Natural killer cell (primary cell): ENCODE measurements at regions not wholly inside any gene's neighbourhood (a gene's known extent, or its start where the extent isn't known, plus 50 kb on each side); places are given as distances from the start of the nearest gene placed in this dataset.

ENCODE experiments used
- ATAC-seq, 3 donors: fragments of 150-1000 bp in 2 of 3; fragments of 200-7000 bp in 1 of 3; cut with Tn5 transposase; 1 replicate in 1 of 3; 2 replicates in 2 of 3; pipeline ENCODE4 v1.10.0; 2021; ENCODE audit warnings: mild to moderate bottlenecking in 2 of 3, moderate library complexity in 2 of 3
- DNase-seq, 2 donors: peaks; one replicate each; pipeline versions ENCODE4 v3.0.0 to v3.0.0-alpha.2; 2013 to 2021; ENCODE audit warnings: mixed read lengths in 1 of 2
- H3K27ac ChIP-seq: one replicate; pipeline ENCODE4 v1.5.1; 2013; ENCODE audit warnings: mild to moderate bottlenecking, low read length
- H3K27me3 ChIP-seq: one replicate; pipeline ENCODE4 v1.6.1; 2013; ENCODE audit warnings: low read length; ENCODE audit not compliant: control insufficient read depth, insufficient read depth
- H3K36me3 ChIP-seq: one replicate; pipeline ENCODE4 v1.6.1; 2013; ENCODE audit warnings: low read length; ENCODE audit not compliant: control insufficient read depth, insufficient read depth
- H3K4me1 ChIP-seq: one replicate; pipeline ENCODE4 v1.6.1; 2013; ENCODE audit warnings: low read length; ENCODE audit not compliant: control insufficient read depth, insufficient read depth
- H3K4me3 ChIP-seq: one replicate; pipeline ENCODE4 v1.5.1; 2013; ENCODE audit warnings: low read length
- H3K9me3 ChIP-seq: one replicate; pipeline ENCODE4 v1.6.1; 2013; ENCODE audit warnings: low read length; ENCODE audit not compliant: control insufficient read depth, insufficient read depth
- H3K27ac Mint-ChIP-seq, 2 donors: one replicate each; pipeline ENCODE4 v1.8.0; 2022; ENCODE audit warnings: mild to moderate bottlenecking in 2 of 2, mixed read lengths in 2 of 2, moderate library complexity in 1 of 2
- H3K27me3 Mint-ChIP-seq, 2 donors: one replicate each; pipeline ENCODE4 v1.8.0; 2022; ENCODE audit warnings: low read depth in 2 of 2, mixed read lengths in 2 of 2
- H3K36me3 Mint-ChIP-seq: one replicate; pipeline ENCODE4 v1.8.0; 2022; ENCODE audit warnings: mixed read lengths
- H3K4me1 Mint-ChIP-seq, 2 donors: one replicate each; pipeline ENCODE4 v1.8.0; 2022; ENCODE audit warnings: mixed read lengths in 2 of 2
- H3K4me3 Mint-ChIP-seq: one replicate; pipeline ENCODE4 v1.8.0; 2022; ENCODE audit warnings: mild to moderate bottlenecking, moderate library complexity, mixed read lengths
- H3K9me3 Mint-ChIP-seq, 2 donors: one replicate each; pipeline ENCODE4 v1.8.0; 2022; ENCODE audit warnings: mixed read lengths in 2 of 2
- WGBS: methylation state at CpG from one replicate; pipeline ENCODE4 v1.1.7; 2013; ENCODE audit warnings: missing lambda C conversion rate; ENCODE audit not compliant: insufficient coverage; 5-methylcytosine and 5-hydroxymethylcytosine counted together
- intact Hi-C: fragments of 100-400 bp; cut with micrococcal nuclease; formaldehyde crosslinking; loops from one replicate; pipeline ENCODE4 v1.14.2; 2022
- TF ChIP-seq, protein P1 (sequence below): fragments of 200-600 bp; IDR thresholded peaks from one replicate; pipeline ENCODE4 v1.8.0; 2022; ENCODE audit warnings: antibody characterized with exemption

DNA sequence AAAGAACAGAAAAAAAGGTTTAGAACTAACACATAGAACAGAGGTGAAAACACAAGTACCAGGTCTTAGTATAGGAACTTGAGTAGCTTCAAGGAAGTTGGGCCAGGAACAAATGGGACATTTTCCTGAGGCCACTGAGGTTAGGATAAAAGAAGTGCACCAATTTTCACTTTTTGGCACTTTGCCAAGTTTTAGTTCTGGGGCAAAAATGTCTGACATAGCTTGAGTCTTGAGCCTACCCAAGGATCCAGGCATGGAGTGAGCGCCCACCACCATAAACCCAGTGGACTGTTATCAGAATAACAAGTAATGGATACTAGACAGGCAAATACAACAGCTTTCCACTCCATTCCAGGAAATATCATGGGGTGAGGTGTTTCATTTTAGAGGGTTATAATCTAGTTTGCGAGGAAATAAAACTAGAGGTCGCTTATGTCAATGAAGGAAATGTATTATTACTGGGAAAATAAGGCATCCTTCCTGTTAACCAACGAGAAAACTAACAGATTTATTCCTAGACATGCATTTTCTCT is 199.7 kb upstream of the HMGA2 start:
- TF ChIP-seq, protein P1, sequence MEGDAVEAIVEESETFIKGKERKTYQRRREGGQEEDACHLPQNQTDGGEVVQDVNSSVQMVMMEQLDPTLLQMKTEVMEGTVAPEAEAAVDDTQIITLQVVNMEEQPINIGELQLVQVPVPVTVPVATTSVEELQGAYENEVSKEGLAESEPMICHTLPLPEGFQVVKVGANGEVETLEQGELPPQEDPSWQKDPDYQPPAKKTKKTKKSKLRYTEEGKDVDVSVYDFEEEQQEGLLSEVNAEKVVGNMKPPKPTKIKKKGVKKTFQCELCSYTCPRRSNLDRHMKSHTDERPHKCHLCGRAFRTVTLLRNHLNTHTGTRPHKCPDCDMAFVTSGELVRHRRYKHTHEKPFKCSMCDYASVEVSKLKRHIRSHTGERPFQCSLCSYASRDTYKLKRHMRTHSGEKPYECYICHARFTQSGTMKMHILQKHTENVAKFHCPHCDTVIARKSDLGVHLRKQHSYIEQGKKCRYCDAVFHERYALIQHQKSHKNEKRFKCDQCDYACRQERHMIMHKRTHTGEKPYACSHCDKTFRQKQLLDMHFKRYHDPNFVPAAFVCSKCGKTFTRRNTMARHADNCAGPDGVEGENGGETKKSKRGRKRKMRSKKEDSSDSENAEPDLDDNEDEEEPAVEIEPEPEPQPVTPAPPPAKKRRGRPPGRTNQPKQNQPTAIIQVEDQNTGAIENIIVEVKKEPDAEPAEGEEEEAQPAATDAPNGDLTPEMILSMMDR: no peak
- intact Hi-C loops: no loop called here
- 71% methylated on average over 2 of the region's 4 CpGs for WGBS

DNA sequence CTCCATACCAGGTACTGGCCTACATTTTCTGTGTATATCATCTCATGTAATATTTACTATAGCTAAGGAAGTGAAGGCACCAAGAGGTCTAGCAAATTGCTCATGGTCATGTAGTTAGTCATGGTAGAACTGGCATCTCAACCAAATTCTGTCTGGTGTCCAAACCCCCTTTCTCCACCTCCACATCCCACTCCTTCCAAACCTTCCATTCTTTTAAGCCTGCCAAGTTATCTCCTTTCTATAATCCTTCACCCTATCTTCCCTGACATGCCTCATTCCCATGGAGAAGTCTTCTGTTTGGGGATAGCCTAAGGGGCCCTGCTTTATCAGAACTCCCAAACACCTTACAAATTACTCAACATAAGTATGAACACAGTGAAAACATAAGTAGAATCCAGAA is 196.2 kb upstream of the HMGA2 start:
- DNase-seq (no peak), ATAC-seq (no peak)
- no peak overlapping the region for H3K4me3 Mint-ChIP-seq
- no peak overlapping the region for H3K27ac Mint-ChIP-seq
- H3K36me3 Mint-ChIP-seq: no peaks in the 10 kb centered on the region
- TF ChIP-seq, protein P1: no peak
- no peaks in the 10 kb centered on the region for H3K9me3 Mint-ChIP-seq
- Histone ChIP-seq H3K4me1 (no peaks in the 10 kb centered on the region), H3K27ac (no peak overlapping the region), H3K27me3 (no peaks in the 10 kb centered on the region), H3K9me3 (no peaks in the 10 kb centered on the region), H3K4me3 (no peak overlapping the region), H3K36me3 (no peaks in the 10 kb centered on the region)
- intact Hi-C loops: no loop called here
- H3K27me3 Mint-ChIP-seq: peaks cover 12 to 26% of the 10 kb centered on the region in 2 donors
- H3K4me1 Mint-ChIP-seq: no peaks in the 10 kb centered on the region

More for the DNA sequence above, 199.7 kb upstream of the HMGA2 start:
- no peak overlapping the region for H3K27ac ChIP-seq
- no peaks in the 10 kb centered on the region for H3K27me3 ChIP-seq
- no peaks in the 10 kb centered on the region for H3K9me3 ChIP-seq
- H3K4me1 ChIP-seq: no peaks in the 10 kb centered on the region
- Mint-ChIP-seq H3K27ac (no peak overlapping the region), H3K4me1 (no peaks in the 10 kb centered on the region), H3K9me3 (no peaks in the 10 kb centered on the region), H3K36me3 (no peaks in the 10 kb centered on the region), H3K4me3 (no peak overlapping the region), H3K27me3 (peaks cover 12 to 20% of the 10 kb centered on the region in 2 donors)
- DNase-seq (no peak), ATAC-seq (no peak)
- no peaks in the 10 kb centered on the region for H3K36me3 ChIP-seq
- no peak overlapping the region for H3K4me3 ChIP-seq

DNA sequence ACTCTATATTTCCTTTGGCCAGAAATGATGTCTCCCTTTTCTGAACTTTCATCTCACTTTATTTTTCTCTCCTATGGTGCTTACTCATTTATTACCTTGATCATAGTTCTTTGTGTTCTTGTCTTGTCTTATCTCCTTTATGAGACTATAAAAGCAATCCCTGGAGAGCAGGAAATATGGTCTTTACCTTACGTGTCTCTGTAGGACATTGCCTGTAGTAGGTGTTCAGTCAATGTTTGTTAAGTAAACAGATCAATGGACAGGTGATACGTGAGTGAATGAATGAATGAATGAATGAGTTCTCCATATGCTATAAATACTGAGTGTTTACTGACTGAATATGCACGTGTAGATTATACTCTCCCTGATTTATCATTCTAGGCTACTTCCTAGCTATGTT is 193.7 kb upstream of the HMGA2 start:
- peaks cover 6 to 14% of the 10 kb centered on the region in 2 donors for H3K27me3 Mint-ChIP-seq
- no peaks in the 10 kb centered on the region for H3K36me3 Mint-ChIP-seq
- no peaks in the 10 kb centered on the region for H3K9me3 Mint-ChIP-seq
- ATAC-seq: no peak
- Histone ChIP-seq H3K27me3 (no peaks in the 10 kb centered on the region), H3K4me1 (no peaks in the 10 kb centered on the region), H3K27ac (no peak overlapping the region), H3K4me3 (no peak overlapping the region), H3K36me3 (no peaks in the 10 kb centered on the region), H3K9me3 (no peaks in the 10 kb centered on the region)
- no peaks in the 10 kb centered on the region for H3K4me1 Mint-ChIP-seq
- TF ChIP-seq, protein P1: no peak
- H3K27ac Mint-ChIP-seq: no peak overlapping the region
- no peak for DNase-seq
- intact Hi-C loops: no loop called here
- WGBS: 93% methylated on average over 2 of the region's 3 CpGs
- no peak overlapping the region for H3K4me3 Mint-ChIP-seq

DNA sequence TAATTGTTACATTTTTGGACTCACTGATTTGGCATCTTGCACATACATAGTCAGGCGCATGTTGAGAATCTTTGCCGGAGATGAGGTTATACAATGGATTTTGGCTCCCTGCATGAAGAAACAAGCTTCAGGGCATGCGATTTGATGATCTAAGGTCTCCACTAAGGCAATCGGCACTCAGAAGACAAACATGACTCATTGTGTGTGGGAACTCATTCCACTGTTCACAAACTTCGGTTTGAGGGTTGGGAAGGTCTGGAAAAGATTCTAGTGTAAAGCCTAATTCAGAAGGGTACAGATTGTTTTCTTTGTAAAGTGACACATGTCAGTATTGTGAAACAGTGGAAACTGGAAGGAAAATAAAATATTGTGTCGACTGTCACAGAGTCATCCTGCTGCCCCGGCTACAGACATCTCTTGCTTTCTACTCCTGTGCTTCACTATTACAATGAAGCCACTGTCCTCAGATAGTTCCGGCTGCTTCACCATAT is 192.6 kb upstream of the HMGA2 start:
- Mint-ChIP-seq H3K4me3 (no peak overlapping the region), H3K27ac (no peak overlapping the region), H3K36me3 (no peaks in the 10 kb centered on the region), H3K9me3 (no peaks in the 10 kb centered on the region), H3K27me3 (peaks cover 9 to 14% of the 10 kb centered on the region in 2 donors), H3K4me1 (no peaks in the 10 kb centered on the region)
- no peaks in the 10 kb centered on the region for H3K9me3 ChIP-seq
- ATAC-seq: no peak
- TF ChIP-seq, protein P1: no peak
- no peak overlapping the region for H3K4me3 ChIP-seq
- DNase-seq: no peak
- no peaks in the 10 kb centered on the region for H3K36me3 ChIP-seq
- H3K27ac ChIP-seq: no peak overlapping the region
- 89% methylated on average over 8 of the region's 8 CpGs for WGBS
- H3K4me1 ChIP-seq: no peaks in the 10 kb centered on the region
- intact Hi-C loops: no loop called here
- no peaks in the 10 kb centered on the region for H3K27me3 ChIP-seq
